ENCODE measurements at regions not wholly inside any gene's neighbourhood (a gene's known extent, or its start where the extent isn't known, plus 50 kb on each side); places are given as distances from the start of the nearest gene placed in this dataset.

DNA sequence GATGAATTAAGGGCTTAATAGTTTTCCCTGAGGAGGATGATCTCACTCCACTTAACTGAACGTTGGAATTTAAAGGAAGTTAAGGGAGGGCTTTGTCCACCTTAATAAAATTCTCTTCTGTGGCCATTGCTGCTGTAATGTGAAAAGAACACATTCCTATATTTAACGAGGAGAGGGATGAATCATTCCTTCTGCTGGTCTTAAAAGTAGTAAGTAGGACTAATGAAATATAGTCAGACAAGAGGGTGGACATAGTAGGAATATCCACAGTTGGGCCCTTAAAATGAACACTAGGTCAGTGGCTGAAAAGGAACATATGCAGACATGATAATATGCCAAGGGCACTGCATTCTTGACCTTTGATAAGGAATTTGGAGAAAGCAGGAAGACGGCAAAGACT, 405.6 kb downstream of the PMP22 start:
- CTCF ChIA-PET (ENCODE audit: partially characterized antibody), result no interaction called here
- POLR2A ChIA-PET (ENCODE audit: partially characterized antibody), result no interaction called here
- Histone ChIP-seq H3K4me3 (ENCODE audit: extremely low read depth in 1 of 4, insufficient read depth in 2 of 4, low read depth in 3 of 4, low read length in 4 of 4) (no peak overlapping the region), H3K14ac (ENCODE audit: insufficient read length) (no peak overlapping the region), H3K4me2 (ENCODE audit: insufficient read depth in 1 of 2, low read depth in 2 of 2, low read length in 2 of 2) (no peak overlapping the region), H2BK20ac (ENCODE audit: low read length) (no peak overlapping the region), H3K56ac (replicated peaks; ENCODE audit: insufficient read length, low read depth, low read length) (no peak overlapping the region), H3K18ac (ENCODE audit: extremely low read depth, low read length) (no peak overlapping the region), H2BK120ac (replicated peaks; ENCODE audit: low read depth, low read length) (no peak overlapping the region), H4K5ac (ENCODE audit: insufficient read length, low read depth, low read length) (no peak overlapping the region), H3K9me3 (ENCODE audit: insufficient read depth in 2 of 2, low read depth in 1 of 2, low read length in 1 of 2) (no peaks in the 10 kb centered on the region), H3K36me3 (ENCODE audit: control insufficient read depth in 2 of 4, insufficient read depth in 4 of 4, low read length in 3 of 4) (no peaks in the 10 kb centered on the region), H3K23ac (ENCODE audit: insufficient read length) (no peak overlapping the region), H3K27me3 (replicated peaks in 1 of 4; ENCODE audit: control insufficient read depth in 3 of 4, extremely low read depth in 1 of 4, insufficient read depth in 3 of 4, low read length in 3 of 4) (no peaks in the 10 kb centered on the region), H3K23me2 (ENCODE audit: low read depth, low read length) (no peaks in the 10 kb centered on the region), H2BK5ac (ENCODE audit: low read depth, low read length) (no peak overlapping the region), H3K4me1 (replicated peaks in 1 of 4; ENCODE audit: control insufficient read depth in 3 of 4, insufficient read depth in 4 of 4, low read length in 3 of 4) (peaks cover 0 to 5% (median 1%) of the 10 kb centered on the region in 4 experiments; a peak in 1 of 7 replicates), H2BK12ac (ENCODE audit: low read depth, low read length) (no peak overlapping the region), H2AK5ac (ENCODE audit: low read depth, low read length) (no peak overlapping the region), H3K27ac (ENCODE audit: low read depth, low read length) (no peak overlapping the region), H3K79me2 (ENCODE audit: control insufficient read depth in 1 of 2, insufficient read depth in 2 of 2, low read length in 2 of 2) (no peaks in the 10 kb centered on the region), H4K91ac (replicated peaks; ENCODE audit: insufficient read length, low read length) (no peak overlapping the region), H2AFZ (ENCODE audit: low read length) (no peak overlapping the region), H2BK15ac (ENCODE audit: low read length) (no peak overlapping the region), H3K9ac (replicated peaks in 1 of 4; ENCODE audit: extremely low read depth in 1 of 4, low read depth in 3 of 4, low read length in 3 of 4) (no peak overlapping the region), H4K20me1 (replicated peaks in 1 of 2; ENCODE audit: control insufficient read depth in 1 of 2, insufficient read depth in 2 of 2, low read length in 2 of 2) (no peaks in the 10 kb centered on the region), H3K79me1 (ENCODE audit: low read depth, low read length) (no peaks in the 10 kb centered on the region), H4K8ac (ENCODE audit: extremely low read depth, insufficient read depth, low read length) (no peak overlapping the region), H3K4ac (replicated peaks; ENCODE audit: insufficient read length, low read depth, low read length) (no peak overlapping the region)
- no peak for DNase-seq (ENCODE audit: low read depth in 1 of 2, low spot score in 2 of 2)
- TF ChIP-seq TAF7 (optimal IDR thresholded peaks at IDR 0.05; ENCODE audit: borderline replicate concordance, low read depth, low read length), result no peak
- TF ChIP-seq HDAC6 (IDR thresholded peaks at IDR 0.05; ENCODE audit: low read depth, low read length), result no peak
- no peak for TF ChIP-seq KDM5A (IDR thresholded peaks at IDR 0.05; ENCODE audit: low read length)
- no peak for TF ChIP-seq POLR2AphosphoS5 (IDR thresholded peaks at IDR 0.05; ENCODE audit: low read depth, low read length)
- WGBS, 2 experiments (ENCODE audit: extremely low coverage in 1 of 2, insufficient coverage in 1 of 2, insufficient read length in 1 of 2, insufficient replicate concordance in 2 of 2, low coverage in 1 of 2, low lambda C conversion rate in 2 of 2, missing lambda C conversion rate in 1 of 2), result 64% methylated on average over 3 of the region's 3 CpGs; no CpG with 5 or more reads in 1 of the 2 experiments
- FAIRE-seq, result no peak

All from H1 (cell line).